ENCODE measurements at regions not wholly inside any gene's neighbourhood (a gene's known extent, or its start where the extent isn't known, plus 50 kb on each side); places are given as distances from the start of the nearest gene placed in this dataset.

DNA sequence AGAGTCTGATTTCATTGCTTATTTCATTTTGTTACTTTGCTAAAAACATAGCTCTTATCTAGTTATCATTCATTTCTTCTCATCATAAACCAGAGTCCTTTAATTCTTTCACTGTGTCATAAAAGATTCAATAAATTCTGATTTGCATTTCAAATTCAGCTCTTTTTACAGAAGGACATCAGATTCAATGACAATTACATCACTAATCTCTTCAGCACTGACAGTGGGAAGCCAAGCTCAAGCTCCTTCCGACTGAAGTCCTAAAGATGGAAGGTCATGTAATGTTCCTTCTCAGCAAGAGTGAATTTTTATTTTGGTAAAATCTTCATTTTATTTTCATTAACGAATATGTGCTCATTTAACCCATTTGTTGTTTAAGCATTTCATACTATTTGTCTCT is 530.7 kb upstream of the ADGRL2 start:
- Histone ChIP-seq H3K4me3 (no peak overlapping the region), H3K27ac (no peak overlapping the region), H3K27me3 (no peaks in the 10 kb centered on the region), H3K9me3 (no peaks in the 10 kb centered on the region), H3K4me1 (no peaks in the 10 kb centered on the region), H3K36me3 (no peaks in the 10 kb centered on the region)
- no peak for TF ChIP-seq POLR2A (IDR thresholded peaks at IDR 0.05)
- TF ChIP-seq, protein P1, sequence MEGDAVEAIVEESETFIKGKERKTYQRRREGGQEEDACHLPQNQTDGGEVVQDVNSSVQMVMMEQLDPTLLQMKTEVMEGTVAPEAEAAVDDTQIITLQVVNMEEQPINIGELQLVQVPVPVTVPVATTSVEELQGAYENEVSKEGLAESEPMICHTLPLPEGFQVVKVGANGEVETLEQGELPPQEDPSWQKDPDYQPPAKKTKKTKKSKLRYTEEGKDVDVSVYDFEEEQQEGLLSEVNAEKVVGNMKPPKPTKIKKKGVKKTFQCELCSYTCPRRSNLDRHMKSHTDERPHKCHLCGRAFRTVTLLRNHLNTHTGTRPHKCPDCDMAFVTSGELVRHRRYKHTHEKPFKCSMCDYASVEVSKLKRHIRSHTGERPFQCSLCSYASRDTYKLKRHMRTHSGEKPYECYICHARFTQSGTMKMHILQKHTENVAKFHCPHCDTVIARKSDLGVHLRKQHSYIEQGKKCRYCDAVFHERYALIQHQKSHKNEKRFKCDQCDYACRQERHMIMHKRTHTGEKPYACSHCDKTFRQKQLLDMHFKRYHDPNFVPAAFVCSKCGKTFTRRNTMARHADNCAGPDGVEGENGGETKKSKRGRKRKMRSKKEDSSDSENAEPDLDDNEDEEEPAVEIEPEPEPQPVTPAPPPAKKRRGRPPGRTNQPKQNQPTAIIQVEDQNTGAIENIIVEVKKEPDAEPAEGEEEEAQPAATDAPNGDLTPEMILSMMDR (IDR thresholded peaks at IDR 0.05) = no peak
- no peak for DNase-seq

DNA sequence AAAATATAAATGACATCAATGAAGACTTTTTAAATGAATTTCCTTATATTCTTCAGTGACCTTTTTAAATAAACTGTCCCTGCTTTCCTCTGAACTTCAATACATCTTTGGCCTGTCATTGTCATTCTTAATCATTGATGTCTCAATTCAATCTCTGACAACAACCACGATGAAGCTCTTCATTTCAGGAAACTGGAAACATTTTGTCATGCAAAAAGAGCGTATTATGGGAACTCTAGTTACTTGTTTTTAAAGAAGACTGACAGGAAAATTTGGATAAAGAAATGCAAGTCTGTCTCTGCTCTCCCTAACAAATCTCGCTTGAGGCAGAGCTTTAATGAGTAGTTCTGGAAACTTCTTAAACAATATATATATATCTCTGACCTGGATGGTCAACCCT is 535.8 kb upstream of the ADGRL2 start:
- Histone ChIP-seq H3K4me3 (no peak overlapping the region), H3K36me3 (no peaks in the 10 kb centered on the region), H3K27ac (no peak overlapping the region), H3K9me3 (no peaks in the 10 kb centered on the region), H3K4me1 (no peaks in the 10 kb centered on the region), H3K27me3 (no peaks in the 10 kb centered on the region)
- no peak for TF ChIP-seq POLR2A (IDR thresholded peaks at IDR 0.05)
- TF ChIP-seq, protein P1 (IDR thresholded peaks at IDR 0.05) = no peak
- DNase-seq = no peak

DNA sequence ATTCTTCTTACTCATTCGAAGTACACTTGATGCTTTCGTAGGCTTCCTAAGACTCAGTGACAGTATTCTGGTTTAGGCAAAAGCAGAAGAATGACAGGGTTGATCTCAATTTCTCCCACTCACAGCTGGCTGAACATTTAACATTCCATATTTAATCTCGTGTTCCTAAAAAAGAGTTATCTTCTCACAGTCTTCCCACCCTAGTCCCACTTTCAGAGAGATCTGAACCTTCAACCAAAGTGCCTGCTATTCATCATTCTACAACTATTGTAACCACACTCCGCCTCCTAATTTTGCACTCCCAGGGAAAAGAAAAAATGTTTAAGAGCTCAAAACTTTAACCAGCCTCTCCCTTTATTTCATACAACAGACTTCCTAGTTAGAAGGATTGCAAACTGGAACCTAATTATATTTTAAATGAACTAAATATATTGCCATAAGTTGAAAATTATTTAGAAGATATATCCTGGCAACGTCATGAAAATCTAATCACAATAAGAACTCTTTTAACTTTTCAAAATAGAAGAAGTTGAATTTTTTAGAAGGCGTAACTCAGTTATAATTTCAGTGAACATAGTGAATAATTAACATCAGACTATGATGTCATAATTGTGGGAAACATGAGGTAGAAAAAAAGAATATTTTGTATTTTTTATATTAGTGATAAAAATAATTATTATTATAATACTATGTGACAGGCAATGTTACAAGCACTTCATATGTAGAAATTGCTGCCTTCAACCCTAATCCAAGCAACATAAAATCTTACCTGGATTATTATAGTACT is 540.9 kb upstream of the ADGRL2 start:
- Histone ChIP-seq H3K36me3 (no peaks in the 10 kb centered on the region), H3K27ac (no peak overlapping the region), H3K4me3 (no peak overlapping the region), H3K27me3 (no peaks in the 10 kb centered on the region), H3K9me3 (no peaks in the 10 kb centered on the region), H3K4me1 (no peaks in the 10 kb centered on the region)
- no peak for DNase-seq
- TF ChIP-seq POLR2A (IDR thresholded peaks at IDR 0.05) = no peak
- TF ChIP-seq, protein P1 (IDR thresholded peaks at IDR 0.05) = no peak

DNA sequence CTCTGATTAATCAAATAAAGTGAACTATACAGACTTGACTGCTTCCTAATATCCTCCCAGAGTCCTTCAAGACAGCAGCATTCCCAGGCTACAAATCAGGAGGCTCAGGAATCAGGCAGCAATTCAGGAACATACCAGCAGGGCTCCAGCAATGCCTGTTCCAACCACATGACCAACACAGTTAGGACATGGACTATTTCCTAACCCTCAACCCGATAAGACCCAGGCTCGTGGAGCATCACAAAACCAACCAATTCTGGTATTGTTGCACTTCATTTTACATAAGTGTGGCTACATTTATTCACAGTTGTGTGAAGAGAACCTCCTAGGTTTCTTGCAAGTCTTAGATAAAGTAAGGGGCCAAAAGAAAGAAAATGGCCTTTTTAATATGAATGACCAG is 546.2 kb upstream of the ADGRL2 start:
- no peak for TF ChIP-seq POLR2A (IDR thresholded peaks at IDR 0.05)
- TF ChIP-seq, protein P1 (IDR thresholded peaks at IDR 0.05) = peak in 1 of 6 experiments; percentile 6
- no peak for DNase-seq
- Histone ChIP-seq H3K4me3 (no peak overlapping the region), H3K36me3 (no peaks in the 10 kb centered on the region), H3K27ac (no peak overlapping the region), H3K9me3 (no peaks in the 10 kb centered on the region), H3K27me3 (no peaks in the 10 kb centered on the region), H3K4me1 (no peaks in the 10 kb centered on the region)

DNA sequence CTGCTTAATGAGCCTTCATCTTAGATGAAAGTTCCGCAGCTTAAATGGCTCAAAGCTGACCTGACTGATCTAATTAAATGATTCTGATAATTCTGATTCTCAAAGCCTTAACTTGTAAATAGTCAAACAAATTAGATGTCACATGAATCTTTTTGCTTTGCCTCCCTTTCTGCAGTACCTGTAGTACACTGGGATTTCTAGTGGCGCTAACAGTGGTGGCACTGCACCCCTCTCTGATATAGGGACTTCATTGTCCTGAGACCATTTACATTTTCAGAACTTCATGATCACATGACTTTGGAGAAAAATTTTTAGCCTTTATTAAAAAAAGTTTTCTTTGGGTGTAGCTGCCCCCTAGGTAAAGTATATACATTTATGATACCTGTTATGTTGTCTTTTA is 546.7 kb upstream of the ADGRL2 start:
- DNase-seq = no peak
- TF ChIP-seq, protein P1 (IDR thresholded peaks at IDR 0.05) = no peak
- TF ChIP-seq POLR2A (IDR thresholded peaks at IDR 0.05) = no peak

More for the DNA sequence above, 546.7 kb upstream of the ADGRL2 start:
- no peak overlapping the region for H3K4me3 ChIP-seq
- no peaks in the 10 kb centered on the region for H3K27me3 ChIP-seq
- H3K36me3 ChIP-seq = no peaks in the 10 kb centered on the region
- H3K4me1 ChIP-seq = no peaks in the 10 kb centered on the region
- H3K27ac ChIP-seq = no peak overlapping the region
- no peaks in the 10 kb centered on the region for H3K9me3 ChIP-seq
